ELF-1 (cell line): ENCODE measurements at regions not wholly inside any gene's neighbourhood (a gene's known extent, or its start where the extent isn't known, plus 50 kb on each side); places are given as distances from the start of the nearest gene placed in this dataset.
"Not testable (repeated sequence)": the region's sequence is repeated elsewhere in the genome, so short reads cannot be mapped to it uniquely, and the experiment has no call there.

Source experiments
- DNase-seq: peaks from one replicate; pipeline ENCODE4 v3.0.0-alpha.2; 2016; ENCODE audit warnings: low read depth, low spot score

DNA sequence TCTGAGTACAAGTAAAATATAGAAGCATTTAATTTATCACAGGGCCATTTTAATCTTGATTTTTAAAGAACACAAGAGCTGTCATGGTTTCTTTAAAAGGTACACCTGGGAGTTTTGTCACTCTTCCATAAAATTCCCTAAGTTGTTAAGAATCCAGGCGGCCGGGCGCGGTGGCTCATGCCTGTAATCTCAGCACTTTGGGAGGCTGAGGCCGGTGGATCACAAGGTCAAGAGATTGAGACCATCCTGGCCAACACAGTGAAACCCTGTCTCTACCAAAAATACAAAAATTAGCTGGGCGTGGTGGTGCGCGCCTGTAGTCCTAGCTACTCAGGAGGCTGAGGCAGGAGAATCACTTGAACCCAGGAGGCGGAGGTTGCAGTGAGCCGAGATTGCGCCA, 278.3 kb downstream of the PCDH17 start:
- DNase-seq: not testable (repeated sequence)

DNA sequence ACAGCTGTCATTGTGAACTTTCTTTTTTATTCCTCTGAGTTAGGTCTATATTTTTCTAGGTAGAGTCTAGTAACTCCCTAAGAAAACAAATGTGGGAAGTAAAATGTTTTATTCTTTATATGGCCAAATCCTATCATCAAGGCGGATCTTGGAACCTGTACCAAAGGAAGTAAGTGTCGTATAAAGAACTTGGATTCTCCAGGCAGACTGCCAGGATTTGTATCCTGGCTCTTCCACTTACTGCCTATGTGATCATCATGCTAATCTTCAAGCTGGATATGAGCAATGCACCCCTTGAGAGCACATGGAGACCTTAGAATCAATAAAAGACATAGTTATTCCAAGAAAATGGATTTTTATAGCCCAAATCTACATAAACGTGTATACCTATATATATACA, 286.5 kb downstream of the PCDH17 start:
- no peak for DNase-seq

DNA sequence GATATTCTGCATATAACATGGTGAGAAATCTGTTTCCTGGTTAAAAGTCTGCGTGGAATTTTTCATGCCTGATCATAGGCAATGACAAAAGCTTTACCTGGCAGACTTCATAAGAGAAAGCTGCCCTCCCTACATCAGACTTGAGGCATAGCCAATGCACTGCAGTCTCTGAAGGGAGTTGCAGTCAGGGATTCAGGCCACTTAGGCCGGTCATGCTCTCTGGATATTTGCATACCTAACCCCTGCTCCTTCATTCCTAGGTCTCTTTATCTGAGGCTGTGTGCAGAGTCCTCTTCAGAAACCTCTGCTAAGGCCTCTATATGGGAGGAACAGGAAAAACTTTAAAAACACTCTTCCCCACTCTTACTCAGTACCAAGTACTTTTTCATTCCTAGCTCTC, 287.4 kb downstream of the PCDH17 start:
- no peak for DNase-seq

DNA sequence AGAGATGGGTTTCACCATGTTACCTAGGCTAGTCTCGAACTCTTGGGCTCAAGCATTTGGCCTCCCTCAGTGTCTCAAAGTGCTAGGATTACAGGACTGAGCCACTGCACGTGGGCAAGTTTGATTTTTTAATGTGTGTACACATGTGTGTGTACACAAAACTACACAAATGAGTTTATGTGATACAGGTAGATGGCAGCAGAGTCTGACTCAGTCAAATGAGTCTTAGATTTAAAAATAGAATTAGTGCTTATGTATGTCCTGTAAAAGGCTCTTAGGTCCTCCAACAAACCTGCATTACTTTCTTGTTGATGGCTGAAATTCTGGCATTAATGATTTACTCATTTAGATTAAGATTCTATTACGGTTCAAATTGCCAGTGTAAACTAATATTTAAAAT, 293.7 kb downstream of the PCDH17 start:
- no peak for DNase-seq

DNA sequence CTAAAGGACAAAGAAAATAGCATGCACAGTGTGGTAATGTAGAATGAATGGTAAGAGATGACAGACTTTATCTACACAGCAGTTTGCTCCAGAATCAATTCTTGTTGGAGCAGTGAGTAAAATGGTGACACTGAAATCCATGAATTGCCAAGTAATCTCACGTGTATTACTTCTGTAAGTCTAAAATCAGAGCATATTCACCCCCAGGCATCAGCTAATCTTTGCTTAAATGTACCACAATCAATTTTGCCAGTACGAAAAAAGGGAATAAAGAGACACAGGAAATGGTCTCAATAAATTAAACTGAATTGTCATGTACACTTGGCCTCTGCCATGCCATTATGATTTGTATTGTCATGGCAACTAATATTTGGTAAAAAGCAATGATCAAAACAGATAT, 294.2 kb downstream of the PCDH17 start:
- DNase-seq: no peak

DNA sequence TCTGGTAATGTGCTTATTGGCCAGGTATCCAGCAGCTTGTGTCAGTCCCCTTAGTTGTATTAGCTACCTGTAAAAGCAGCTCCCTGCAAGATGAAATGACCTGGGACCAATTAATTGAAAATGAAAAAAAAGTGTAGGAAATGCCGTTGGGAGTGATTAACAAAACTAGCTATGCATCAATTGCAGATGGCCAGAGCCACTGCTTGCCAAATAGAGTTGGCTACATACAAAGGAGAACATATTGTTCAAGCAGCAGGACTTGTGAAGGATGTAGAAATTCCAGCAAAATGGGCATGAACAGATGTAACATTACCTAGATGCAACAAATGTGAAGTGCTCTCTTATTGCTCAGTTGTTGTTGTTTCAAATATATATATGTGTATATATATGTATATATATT, 300.5 kb downstream of the PCDH17 start:
- no peak for DNase-seq

DNA sequence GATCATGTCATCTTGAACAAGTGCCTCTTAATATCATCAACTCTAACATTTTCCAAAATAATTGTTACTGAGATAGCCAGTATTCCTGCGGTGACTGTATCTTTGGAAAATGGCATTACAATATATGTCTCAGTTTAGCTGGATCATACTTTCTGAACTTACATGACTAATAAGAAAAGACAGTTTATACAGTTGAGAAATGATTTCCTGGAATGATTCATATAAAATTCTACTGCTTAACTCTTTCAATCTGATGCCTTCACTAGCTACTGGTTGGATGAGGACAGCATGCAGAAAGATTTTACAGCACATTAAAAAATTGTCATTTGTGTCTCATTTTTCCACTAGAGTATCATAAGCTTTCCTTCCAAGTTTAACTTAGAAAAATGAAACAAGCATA, 302.1 kb downstream of the PCDH17 start:
- DNase-seq: no peak

DNA sequence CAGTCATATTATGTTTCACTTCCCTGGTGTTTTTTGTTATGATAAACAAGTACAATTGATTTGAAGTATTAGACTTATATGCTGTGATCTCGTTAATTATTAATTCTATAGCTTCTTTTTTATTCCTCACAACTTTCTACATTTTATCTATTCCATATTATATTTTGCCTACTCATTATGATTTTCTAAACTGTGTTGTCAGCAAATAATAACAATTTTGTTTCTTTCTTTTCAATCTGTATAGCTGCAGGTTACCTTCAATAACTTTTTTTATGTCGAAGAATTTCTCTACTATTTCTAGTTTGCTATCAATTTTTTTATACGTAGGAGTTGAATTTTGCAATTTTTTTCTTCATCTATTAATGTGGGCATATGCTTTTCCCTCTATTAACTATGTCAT, 304.4 kb downstream of the PCDH17 start:
- no peak for DNase-seq

DNA sequence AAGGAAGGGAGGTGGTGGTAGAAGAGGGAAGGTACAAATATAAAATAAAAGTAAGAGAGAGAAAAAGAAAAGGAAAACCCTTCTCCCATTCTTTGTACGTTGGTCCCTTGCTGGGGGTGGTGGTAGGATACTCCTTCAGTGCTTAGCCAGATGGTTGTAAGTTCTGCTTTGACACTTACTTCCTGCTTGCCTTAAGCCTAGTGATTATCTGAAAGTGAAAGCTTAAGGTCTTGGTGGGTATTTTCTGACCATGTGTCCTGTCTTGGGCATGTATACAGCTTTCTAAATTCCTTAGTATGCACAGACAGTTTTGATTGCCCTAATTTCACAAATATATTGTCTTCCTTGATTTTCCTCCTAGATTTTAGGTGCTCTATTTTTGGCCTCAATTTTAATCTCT, 314.8 kb downstream of the PCDH17 start:
- no peak for DNase-seq

DNA sequence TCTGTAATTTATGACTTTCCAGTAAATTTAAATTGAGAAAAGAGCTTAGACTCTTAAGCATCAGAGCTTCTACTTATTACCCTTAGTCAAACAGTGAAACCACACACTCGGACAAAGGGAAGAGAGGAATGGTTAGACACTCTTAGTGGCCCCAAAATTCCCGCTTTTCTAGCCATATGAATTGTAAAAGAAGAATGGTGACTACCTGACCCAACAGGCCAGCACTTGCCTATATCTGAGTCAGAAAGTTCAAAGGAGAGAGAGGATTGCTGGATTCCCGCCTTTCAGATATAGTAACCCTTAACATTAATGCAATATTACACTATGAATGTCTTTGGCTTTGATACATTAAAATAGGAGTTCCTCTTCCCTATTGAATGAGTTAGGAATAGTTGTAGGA, 317.3 kb downstream of the PCDH17 start:
- DNase-seq: no peak

DNA sequence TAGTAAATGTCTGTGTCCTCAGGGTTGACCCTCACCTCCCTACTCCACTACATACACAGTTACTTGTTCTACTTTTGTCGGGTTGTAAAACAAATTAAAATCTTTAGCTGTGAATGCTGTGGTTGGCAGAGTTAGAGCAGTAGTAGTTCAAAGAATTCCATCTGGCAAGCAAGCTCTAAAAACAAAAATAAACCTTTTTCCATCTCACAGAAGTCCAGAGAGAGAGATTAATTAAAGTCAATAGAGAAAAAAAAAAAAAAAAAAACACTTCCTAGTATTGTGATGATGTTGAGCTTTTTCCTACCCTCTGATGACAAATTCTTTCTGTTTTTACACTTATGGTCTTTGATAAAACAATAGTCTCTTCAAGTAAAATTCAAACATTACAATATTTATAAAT, 338.4 kb downstream of the PCDH17 start:
- no peak for DNase-seq

DNA sequence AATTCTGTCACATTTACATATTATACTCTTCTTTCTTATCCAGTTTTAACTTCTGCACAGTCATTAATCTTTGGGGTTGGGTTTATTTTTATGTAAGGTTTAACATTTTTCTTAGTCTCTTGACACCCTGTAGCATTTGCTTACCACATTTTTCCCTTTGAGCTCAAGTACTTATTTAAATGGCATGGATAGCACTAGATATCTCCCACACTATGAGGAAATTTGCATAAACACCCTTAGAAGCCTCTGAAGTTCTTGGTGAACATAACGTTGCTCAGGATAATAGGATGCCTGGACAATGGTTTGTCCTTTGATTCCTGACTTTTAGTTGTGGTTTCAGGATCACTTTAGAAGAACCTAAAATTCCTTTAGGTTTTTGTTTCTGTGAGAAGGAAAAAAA, 338.9 kb downstream of the PCDH17 start:
- DNase-seq: no peak

DNA sequence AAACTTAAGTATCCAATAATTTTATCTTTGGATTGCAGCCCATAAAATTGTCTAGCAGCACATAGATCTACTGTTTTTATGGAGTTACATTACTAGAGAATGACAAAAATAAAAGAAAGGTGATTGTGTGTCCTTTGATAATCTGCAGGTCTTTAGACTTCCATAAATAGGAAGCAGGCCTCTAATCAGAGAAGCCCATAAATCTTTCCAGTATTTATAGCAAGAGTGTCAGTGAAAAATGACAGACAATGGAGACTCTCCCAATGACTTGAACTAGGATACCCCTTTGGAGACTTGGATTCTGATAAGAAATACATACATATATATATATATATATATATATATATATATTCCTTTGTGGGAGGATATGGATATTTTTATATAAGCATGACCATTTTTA, 351.2 kb downstream of the PCDH17 start:
- no peak for DNase-seq

DNA sequence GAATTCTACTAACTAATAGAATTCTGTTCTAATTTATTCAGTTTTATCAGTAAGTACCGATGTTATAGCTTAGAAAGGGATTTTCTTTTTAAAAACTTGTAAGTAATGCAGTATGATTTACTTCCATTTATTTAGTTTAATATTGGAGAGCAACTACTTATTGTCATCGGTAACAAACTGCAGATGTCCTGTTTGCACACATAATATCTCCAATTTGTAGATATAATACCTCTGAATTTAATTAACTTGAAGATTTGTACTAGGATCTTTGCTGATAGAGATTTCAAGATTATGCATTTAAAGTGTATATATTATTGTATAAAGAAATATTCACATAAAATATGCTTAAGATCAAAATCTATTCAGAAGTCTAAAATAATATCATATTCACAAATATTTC, 356.7 kb downstream of the PCDH17 start:
- DNase-seq: no peak

DNA sequence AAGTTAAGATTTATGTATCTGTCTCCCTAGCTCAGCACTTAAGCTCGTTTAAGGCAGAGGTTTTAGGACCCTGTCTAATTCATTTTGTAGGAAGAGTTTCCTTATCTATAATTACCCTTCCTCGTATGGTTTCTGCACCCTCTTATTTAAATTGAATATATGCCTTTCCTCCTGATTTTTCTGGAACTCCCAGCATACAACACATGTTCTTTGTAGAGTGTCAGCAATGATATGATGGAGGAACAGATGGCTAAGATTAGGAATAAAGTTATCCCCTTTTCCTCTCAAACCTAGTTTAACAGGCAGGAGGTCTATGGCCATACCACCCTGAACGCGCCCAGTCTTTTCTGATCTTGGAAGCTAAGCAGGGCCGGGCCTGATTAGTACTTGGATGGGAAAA, 359.5 kb downstream of the PCDH17 start:
- no peak for DNase-seq

DNA sequence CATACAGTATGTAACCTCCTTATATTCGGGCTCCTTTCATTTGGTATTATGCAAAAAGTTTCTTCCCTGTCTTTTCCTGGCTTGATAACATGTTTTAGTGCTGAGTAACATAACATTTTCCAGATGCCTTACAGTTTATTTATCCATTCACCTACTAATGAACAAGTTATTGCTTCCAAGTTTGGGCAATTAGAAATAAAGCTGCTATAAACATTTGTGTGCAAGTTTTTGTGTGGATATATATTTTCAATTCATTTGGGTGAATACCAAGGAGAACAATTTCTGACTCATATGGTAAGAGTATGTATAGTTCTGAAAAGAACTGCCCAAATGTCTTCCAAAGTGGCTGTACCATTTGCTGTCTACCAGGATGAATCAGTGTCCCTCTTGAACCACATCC, 360.9 kb downstream of the PCDH17 start:
- DNase-seq: no peak

DNA sequence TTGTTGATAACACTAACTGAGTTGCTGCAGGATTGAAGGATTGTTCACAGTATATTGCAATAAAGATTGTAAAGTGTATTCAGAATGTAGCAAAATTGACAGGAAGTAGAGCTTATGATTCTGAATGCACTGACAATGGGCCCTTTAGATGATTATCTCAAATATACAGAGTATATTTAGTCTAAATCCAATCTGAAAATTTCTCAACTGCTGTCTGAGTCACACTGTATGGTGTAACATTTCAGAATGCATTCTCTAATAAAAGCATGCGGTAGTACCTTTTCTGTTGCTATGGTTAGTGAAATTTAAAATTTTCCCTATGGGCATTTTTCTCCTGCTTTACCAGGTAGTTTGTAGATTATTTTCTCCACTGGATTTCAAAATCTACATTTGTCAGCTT, 365.2 kb downstream of the PCDH17 start:
- DNase-seq: no peak

DNA sequence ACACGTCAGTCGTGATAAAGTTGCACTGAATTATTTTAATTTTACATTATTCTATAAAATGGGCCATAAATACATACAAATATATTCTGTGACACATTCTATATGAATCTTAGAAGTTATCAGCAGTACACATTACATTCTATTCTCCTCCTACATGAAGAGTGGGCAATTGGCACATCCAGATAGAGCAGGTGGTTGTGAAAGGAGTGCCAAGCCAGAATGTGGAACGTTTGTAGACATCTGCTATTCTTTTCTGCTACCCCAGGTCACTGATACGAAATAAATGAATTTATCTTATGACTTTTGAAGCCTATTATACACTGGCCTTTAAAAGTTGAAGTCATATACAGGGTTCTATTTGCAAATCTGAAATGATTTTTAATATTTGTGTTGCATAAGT, 373.2 kb downstream of the PCDH17 start:
- DNase-seq: no peak

DNA sequence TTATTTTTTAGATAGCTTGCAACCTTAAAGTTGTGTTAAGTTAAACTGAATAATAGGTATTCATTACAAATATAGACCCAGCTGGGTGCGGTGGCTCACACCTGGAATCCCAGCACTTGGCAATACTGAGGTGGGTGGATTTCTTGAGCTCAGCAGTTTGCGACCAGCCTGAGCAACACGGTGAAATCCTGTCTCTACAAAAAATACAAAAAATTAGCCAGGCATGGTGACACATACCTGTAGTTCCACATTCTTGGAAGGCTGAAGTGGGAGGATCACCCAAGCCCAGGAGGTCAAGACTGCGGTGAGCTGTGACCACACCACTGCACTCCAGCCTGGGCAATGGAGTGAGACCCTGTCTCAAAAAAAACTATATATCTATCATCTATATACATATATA, 386.5 kb downstream of the PCDH17 start:
- DNase-seq: peak; percentile 1

DNA sequence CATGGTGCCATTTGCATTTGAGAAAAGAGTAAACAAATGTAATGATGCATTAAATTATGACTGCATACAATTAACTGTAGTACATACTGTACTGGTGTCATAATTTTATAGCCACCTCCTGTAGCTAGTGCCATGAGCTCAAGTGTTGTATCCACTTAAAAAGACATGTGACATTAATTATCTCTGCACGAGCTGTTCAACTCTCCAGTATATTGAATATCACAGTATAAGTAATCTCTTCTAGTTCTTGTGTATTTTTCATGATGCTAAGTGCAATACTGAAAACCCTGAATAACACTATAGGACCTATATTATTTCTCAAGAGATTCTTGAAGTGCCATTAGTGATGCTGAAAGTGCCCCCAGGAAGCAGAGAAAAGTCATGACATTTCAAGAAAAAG, 387.3 kb downstream of the PCDH17 start:
- DNase-seq: no peak

DNA sequence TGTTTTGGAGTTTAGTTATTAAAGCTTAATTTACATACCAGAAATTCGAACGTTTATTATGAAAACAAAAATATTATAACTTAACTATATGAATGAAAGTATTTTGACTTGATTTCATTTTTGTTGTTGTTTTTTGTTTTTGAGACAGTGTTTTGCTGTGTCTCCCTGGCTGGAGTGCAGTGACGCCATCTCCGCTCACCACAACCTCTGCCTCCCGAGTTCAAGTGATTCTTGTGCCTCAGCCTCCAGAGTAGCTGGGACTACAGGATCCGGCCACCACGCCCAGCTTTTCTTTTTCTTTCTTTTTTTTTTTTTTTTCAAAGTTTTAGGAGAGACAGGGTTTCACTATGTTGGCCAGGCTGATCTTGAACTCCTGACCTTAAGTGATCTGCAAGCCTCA, 392.6 kb downstream of the PCDH17 start:
- DNase-seq: no peak

DNA sequence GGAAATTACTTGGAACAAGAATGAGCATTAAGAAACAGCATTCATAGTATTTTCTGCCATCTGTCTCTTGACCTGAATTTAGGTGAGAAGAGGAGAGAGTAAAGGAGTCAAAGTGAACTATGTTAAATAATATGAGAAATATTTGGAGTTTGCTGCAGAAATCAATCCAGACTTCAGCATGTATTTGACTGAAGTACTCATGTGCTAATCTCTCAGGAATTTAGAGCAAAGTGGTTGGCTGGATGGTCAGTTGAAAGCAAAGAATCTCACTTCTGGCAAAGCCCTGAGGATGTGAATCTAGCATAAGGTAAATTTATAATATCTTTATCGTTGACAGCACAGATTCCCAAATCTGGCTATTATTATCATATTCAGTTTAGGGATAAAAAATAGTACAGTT, 394.3 kb downstream of the PCDH17 start:
- no peak for DNase-seq

DNA sequence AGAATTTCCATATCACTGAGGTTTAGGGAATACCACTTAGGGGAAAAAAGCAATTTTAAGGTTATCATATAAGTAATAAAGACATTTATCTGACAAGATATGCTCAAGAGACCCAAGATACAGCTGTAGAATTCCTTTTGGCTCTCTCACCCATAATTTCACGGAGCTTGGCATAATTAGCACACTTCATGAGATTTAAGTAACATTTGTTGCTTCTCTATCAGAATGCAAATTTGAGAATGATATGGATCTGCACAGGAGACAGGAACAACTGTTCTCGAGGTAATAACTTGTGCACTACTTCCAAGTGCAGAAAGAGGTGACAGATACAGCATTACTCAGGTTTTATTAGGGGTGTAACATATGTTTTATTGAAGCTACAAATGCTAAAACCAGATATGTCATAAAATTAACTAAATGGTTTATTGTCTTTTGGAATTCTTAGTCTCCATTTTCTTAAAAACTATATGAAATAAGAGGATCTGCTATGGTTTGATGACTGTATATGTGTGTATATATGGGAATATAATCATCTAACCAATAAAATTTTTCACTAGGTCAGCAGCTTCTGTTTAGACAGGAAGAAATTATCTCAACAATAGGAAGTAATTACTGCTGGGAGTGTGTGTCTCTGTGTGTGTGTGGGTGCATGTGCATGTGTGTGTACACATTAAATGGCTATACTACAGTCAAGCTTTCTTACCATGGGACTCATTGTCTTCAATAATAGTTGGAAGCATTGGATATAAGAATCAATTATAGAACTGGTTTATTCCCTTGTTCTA, 401.3 kb downstream of the PCDH17 start:
- no peak for DNase-seq

DNA sequence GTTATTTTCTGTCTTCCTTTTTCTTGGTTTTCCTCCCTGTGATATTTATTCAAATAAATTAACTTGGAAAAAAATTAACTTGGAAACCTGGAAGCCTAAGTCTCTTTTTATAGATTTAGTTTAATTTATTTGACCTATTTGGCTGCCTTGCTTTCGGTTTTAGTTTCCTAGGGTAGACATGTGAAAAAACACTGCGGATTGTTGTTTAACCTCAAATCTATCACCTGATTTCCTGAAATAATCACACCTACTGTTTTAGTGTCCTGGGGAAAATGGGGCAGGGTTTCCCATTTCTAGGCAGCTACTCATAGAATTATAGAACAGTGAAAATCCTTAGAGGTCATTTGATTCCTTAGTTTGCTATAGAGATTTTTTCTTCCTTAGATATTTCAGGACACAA, 412.4 kb downstream of the PCDH17 start:
- no peak for DNase-seq
